ENCODE measurements at regions not wholly inside any gene's neighbourhood (a gene's known extent, or its start where the extent isn't known, plus 50 kb on each side); places are given as distances from the start of the nearest gene placed in this dataset.

GRCh38 chrY:21240221-21240620, 270.9 kb upstream of the RBMY1B start:
- ChIA-PET CTCF (ENCODE audit: unreplicated experiment) (no interaction called here), POLR2A (no interaction called here)
- H3K27ac ChIP-seq (ENCODE audit: low read depth, low read length, poor library complexity, severe bottlenecking), result no peak overlapping the region
- DNase-seq (ENCODE audit: low spot score), result peak; percentile 0
- no peak overlapping the region for H3K4me3 ChIP-seq (ENCODE audit: low read depth, low read length, poor library complexity, severe bottlenecking)
- H3K4me1 ChIP-seq (ENCODE audit: insufficient read depth, low read length, poor library complexity, severe bottlenecking), result no peaks in the 10 kb centered on the region
- no TSS peak for BruUV-seq (replicated peaks)
- no peaks in the 10 kb centered on the region for H3K36me3 ChIP-seq (ENCODE audit: insufficient read depth, low read length)
- H3K4me2 ChIP-seq (ENCODE audit: low read length), result no peak overlapping the region
- no peaks in the 10 kb centered on the region for H3K9me3 ChIP-seq (ENCODE audit: low read length)
- no peaks in the 10 kb centered on the region for H4K20me1 ChIP-seq (ENCODE audit: insufficient read depth, low read length)
- H2AFZ ChIP-seq (ENCODE audit: low read length), result no peak overlapping the region
- H3K79me2 ChIP-seq (ENCODE audit: insufficient read depth, low read depth, low read length), result no peaks in the 10 kb centered on the region
- H3K9me2 ChIP-seq (ENCODE audit: insufficient read depth, low read length), result no peaks in the 10 kb centered on the region
- TF ChIP-seq EZH2phosphoT487 (IDR thresholded peaks at IDR 0.05; ENCODE audit: borderline replicate concordance, low read depth, low read length) (no peak), CTCF (conservative IDR thresholded peaks at IDR 0.05; ENCODE audit: low read length) (no peak)
- intact Hi-C loops (cut with micrococcal nuclease; ENCODE audit: unreplicated experiment), result no loop called here

GRCh38 chrY:21240662-21241310, 270.4 kb upstream of the RBMY1B start:
- Histone ChIP-seq H3K79me2 (ENCODE audit: insufficient read depth, low read depth, low read length) (no peaks in the 10 kb centered on the region), H3K4me3 (ENCODE audit: low read depth, low read length, poor library complexity, severe bottlenecking) (no peak overlapping the region), H3K9me2 (ENCODE audit: insufficient read depth, low read length) (no peaks in the 10 kb centered on the region), H3K9me3 (ENCODE audit: low read length) (no peaks in the 10 kb centered on the region), H4K20me1 (ENCODE audit: insufficient read depth, low read length) (no peaks in the 10 kb centered on the region), H3K36me3 (ENCODE audit: insufficient read depth, low read length) (no peaks in the 10 kb centered on the region), H3K4me2 (ENCODE audit: low read length) (no peak overlapping the region), H3K27ac (ENCODE audit: low read depth, low read length, poor library complexity, severe bottlenecking) (no peak overlapping the region), H2AFZ (ENCODE audit: low read length) (no peak overlapping the region), H3K4me1 (ENCODE audit: insufficient read depth, low read length, poor library complexity, severe bottlenecking) (no peaks in the 10 kb centered on the region)
- no TSS peak for BruUV-seq (replicated peaks)
- no peak for TF ChIP-seq CTCF (conservative IDR thresholded peaks at IDR 0.05; ENCODE audit: low read length)
- no peak for TF ChIP-seq EZH2phosphoT487 (IDR thresholded peaks at IDR 0.05; ENCODE audit: borderline replicate concordance, low read depth, low read length)
- ChIA-PET POLR2A (no interaction called here), CTCF (ENCODE audit: unreplicated experiment) (no interaction called here)
- intact Hi-C loops (cut with micrococcal nuclease; ENCODE audit: unreplicated experiment), result no loop called here
- no peak for DNase-seq (ENCODE audit: low spot score)

GRCh38 chrY:21242793-21243192, 268.3 kb upstream of the RBMY1B start:
- no TSS peak for BruUV-seq (replicated peaks)
- Histone ChIP-seq H3K36me3 (ENCODE audit: insufficient read depth, low read length) (no peaks in the 10 kb centered on the region), H3K9me2 (ENCODE audit: insufficient read depth, low read length) (no peaks in the 10 kb centered on the region), H3K4me1 (ENCODE audit: insufficient read depth, low read length, poor library complexity, severe bottlenecking) (no peaks in the 10 kb centered on the region), H2AFZ (ENCODE audit: low read length) (no peak overlapping the region), H3K79me2 (ENCODE audit: insufficient read depth, low read depth, low read length) (no peaks in the 10 kb centered on the region), H3K9me3 (ENCODE audit: low read length) (no peaks in the 10 kb centered on the region), H3K27ac (ENCODE audit: low read depth, low read length, poor library complexity, severe bottlenecking) (no peak overlapping the region), H3K4me3 (ENCODE audit: low read depth, low read length, poor library complexity, severe bottlenecking) (no peak overlapping the region), H4K20me1 (ENCODE audit: insufficient read depth, low read length) (no peaks in the 10 kb centered on the region), H3K4me2 (ENCODE audit: low read length) (no peak overlapping the region)
- POLR2A ChIA-PET, result no interaction called here
- CTCF ChIA-PET (ENCODE audit: unreplicated experiment), result no interaction called here
- TF ChIP-seq CTCF (conservative IDR thresholded peaks at IDR 0.05; ENCODE audit: low read length) (no peak), EZH2phosphoT487 (IDR thresholded peaks at IDR 0.05; ENCODE audit: borderline replicate concordance, low read depth, low read length) (no peak)
- no peak for DNase-seq (ENCODE audit: low spot score)
- intact Hi-C loops (cut with micrococcal nuclease; ENCODE audit: unreplicated experiment), result no loop called here
